OCI-LY7 (cell line): ENCODE measurements at regions not wholly inside any gene's neighbourhood (a gene's known extent, or its start where the extent isn't known, plus 50 kb on each side); places are given as distances from the start of the nearest gene placed in this dataset.

Source experiments
- BruUV-seq: library from RNA; stranded (reverse); fragments of 400-500 nt; replicated peaks from 2 replicates; lab custom pipeline; 2021; lab: Mats Ljungman, UMichigan
- CTCF ChIA-PET: fragments of 300-600 bp; sonication (Branson Sonifier 250); formaldehyde crosslinking; loops from one replicate; lab custom pipeline; 2022; ENCODE audit warnings: antibody characterized with exemption; ENCODE audit not compliant: unreplicated experiment; lab: Charles Lee
- POLR2A ChIA-PET: fragments of 300-600 bp; sonication (Branson Sonifier 250); formaldehyde crosslinking; loops from one replicate; lab custom pipeline; 2022; ENCODE audit warnings: antibody characterized with exemption; lab: Charles Lee
- DNase-seq: peaks from one replicate; pipeline ENCODE4 v3.0.0-alpha.2; 2015; ENCODE audit warnings: low spot score
- H2AFZ ChIP-seq: fragments of 200-600 bp; sonication (generic), shearing (Covaris generic); 2 replicates; pipeline ENCODE4 v1.6.1; 2014; ENCODE audit warnings: mild to moderate bottlenecking, antibody characterized with exemption, low read length, moderate library complexity
- H3K27ac ChIP-seq: fragments of 200-600 bp; sonication (generic); 2 replicates; pipeline ENCODE4 v1.5.1; 2014; ENCODE audit warnings: mixed run types, low read depth, mild to moderate bottlenecking, moderate library complexity, low read length, inconsistent platforms; ENCODE audit not compliant: poor library complexity, severe bottlenecking
- H3K36me3 ChIP-seq: fragments of 200-600 bp; sonication (generic); 2 replicates; pipeline ENCODE4 v1.6.1; 2014; ENCODE audit warnings: mild to moderate bottlenecking, antibody characterized with exemption, low read length, moderate library complexity, mixed read lengths; ENCODE audit not compliant: insufficient read depth
- H3K4me1 ChIP-seq: fragments of 200-600 bp; sonication (generic); 2 replicates; pipeline ENCODE4 v1.5.1; 2014; ENCODE audit warnings: mild to moderate bottlenecking, low read length; ENCODE audit not compliant: insufficient read depth, poor library complexity, severe bottlenecking
- H3K4me2 ChIP-seq: fragments of 200-600 bp; sonication (generic); 2 replicates; pipeline ENCODE4 v1.6.1; 2014; ENCODE audit warnings: mild to moderate bottlenecking, low read length
- H3K4me3 ChIP-seq: fragments of 200-600 bp; sonication (generic); 2 replicates; pipeline ENCODE4 v1.5.1; 2014; ENCODE audit warnings: mild to moderate bottlenecking, low read depth, low read length; ENCODE audit not compliant: poor library complexity, severe bottlenecking
- H3K79me2 ChIP-seq: fragments of 200-600 bp; sonication (generic); 2 replicates; pipeline ENCODE4 v1.6.1; 2016; ENCODE audit warnings: low read depth, mild to moderate bottlenecking, low read length, moderate library complexity, mixed read lengths; ENCODE audit not compliant: insufficient read depth
- H3K9me2 ChIP-seq: fragments of 200-600 bp; sonication (generic); 2 replicates; pipeline ENCODE4 v1.6.1; 2016; ENCODE audit warnings: mild to moderate bottlenecking, low read length, mixed read lengths; ENCODE audit not compliant: insufficient read depth
- H3K9me3 ChIP-seq: fragments of 200-600 bp; sonication (generic); 2 replicates; pipeline ENCODE4 v1.6.1; 2014; ENCODE audit warnings: mild to moderate bottlenecking, mixed run types, low read length, mixed read lengths
- H4K20me1 ChIP-seq: fragments of 200-600 bp; sonication (generic); 2 replicates; pipeline ENCODE4 v1.6.1; 2014; ENCODE audit warnings: mild to moderate bottlenecking, antibody characterized with exemption, low read length, moderate library complexity, mixed read lengths; ENCODE audit not compliant: insufficient read depth
- EZH2phosphoT487 ChIP-seq: fragments of 200-600 bp; sonication (generic); IDR thresholded peaks from 2 replicates; pipeline ENCODE4 v1.6.1; 2018; ENCODE audit warnings: low read depth, borderline replicate concordance, mild to moderate bottlenecking, mixed run types, antibody characterized with exemption, low read length, moderate library complexity, mixed read lengths
- intact Hi-C: fragments of 100-400 bp; cut with micrococcal nuclease; formaldehyde crosslinking; loops from one replicate; pipeline ENCODE4 v1.10.0; 2022; ENCODE audit not compliant: unreplicated experiment
- TF ChIP-seq, protein P1 (sequence below): fragments of 200-600 bp; sonication (generic); conservative IDR thresholded peaks from 2 replicates; pipeline ENCODE4 v1.5.1; 2014; ENCODE audit warnings: mild to moderate bottlenecking, antibody characterized with exemption, low read length, moderate library complexity, mixed read lengths

DNA sequence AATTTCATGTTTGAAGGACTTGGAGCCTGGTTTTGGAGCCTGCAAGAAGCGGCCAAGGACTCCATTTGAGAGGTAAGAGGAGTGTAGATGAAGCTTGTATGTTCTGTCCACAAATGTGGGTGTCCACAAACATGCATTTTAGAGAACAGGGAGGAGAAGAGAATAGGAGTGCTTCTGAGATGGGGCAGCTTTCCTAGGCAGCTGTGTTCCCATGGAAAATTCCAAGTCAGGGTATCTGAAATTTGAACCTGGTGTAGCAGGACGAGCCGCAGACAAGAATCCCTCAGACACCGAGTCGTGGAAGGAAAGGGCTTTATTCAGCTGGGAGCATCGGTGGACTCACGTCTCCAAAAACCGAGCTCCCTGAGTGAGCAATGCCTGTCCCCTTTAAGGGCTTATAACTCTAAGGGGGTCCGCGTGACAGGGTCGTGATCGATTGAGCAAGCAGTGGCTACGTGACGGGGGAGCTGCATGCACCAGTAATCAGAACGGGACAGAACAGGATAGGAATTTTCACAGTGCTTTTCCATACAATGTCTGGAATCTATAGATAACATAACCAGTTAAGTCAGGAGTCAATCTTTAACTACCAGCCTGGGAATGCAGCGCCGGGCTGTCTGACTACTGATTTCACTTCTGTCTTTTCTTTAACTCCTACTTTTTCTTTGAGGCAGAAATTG, 71.4 kb upstream of the WDR72 start:
- Histone ChIP-seq H3K9me2 (no peaks in the 10 kb centered on the region), H3K4me3 (no peak overlapping the region), H2AFZ (no peak overlapping the region), H3K27ac (no peak overlapping the region), H3K9me3 (no peaks in the 10 kb centered on the region), H3K79me2 (no peaks in the 10 kb centered on the region), H3K4me1 (no peaks in the 10 kb centered on the region), H3K36me3 (no peaks in the 10 kb centered on the region), H3K4me2 (no peak overlapping the region), H4K20me1 (no peaks in the 10 kb centered on the region)
- TF ChIP-seq, protein P1, sequence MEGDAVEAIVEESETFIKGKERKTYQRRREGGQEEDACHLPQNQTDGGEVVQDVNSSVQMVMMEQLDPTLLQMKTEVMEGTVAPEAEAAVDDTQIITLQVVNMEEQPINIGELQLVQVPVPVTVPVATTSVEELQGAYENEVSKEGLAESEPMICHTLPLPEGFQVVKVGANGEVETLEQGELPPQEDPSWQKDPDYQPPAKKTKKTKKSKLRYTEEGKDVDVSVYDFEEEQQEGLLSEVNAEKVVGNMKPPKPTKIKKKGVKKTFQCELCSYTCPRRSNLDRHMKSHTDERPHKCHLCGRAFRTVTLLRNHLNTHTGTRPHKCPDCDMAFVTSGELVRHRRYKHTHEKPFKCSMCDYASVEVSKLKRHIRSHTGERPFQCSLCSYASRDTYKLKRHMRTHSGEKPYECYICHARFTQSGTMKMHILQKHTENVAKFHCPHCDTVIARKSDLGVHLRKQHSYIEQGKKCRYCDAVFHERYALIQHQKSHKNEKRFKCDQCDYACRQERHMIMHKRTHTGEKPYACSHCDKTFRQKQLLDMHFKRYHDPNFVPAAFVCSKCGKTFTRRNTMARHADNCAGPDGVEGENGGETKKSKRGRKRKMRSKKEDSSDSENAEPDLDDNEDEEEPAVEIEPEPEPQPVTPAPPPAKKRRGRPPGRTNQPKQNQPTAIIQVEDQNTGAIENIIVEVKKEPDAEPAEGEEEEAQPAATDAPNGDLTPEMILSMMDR, result no peak
- no peak for TF ChIP-seq EZH2phosphoT487
- ChIA-PET POLR2A (interaction anchor here (0.6 kb wide), 1 partner anchor 1505 kb away, joined by 3 read pairs; no protein-coding TSS in a partner anchor), CTCF (no interaction called here)
- intact Hi-C loops, result no loop called here
- no peak for DNase-seq
- BruUV-seq, result no TSS peak

GRCh38 chr15:53829923-53830459, 70.5 kb upstream of the WDR72 start:
- intact Hi-C loops, result no loop called here
- Histone ChIP-seq H3K27ac (no peak overlapping the region), H3K4me3 (no peak overlapping the region), H3K4me1 (no peaks in the 10 kb centered on the region), H3K79me2 (no peaks in the 10 kb centered on the region), H3K9me3 (no peaks in the 10 kb centered on the region), H3K4me2 (no peak overlapping the region), H4K20me1 (no peaks in the 10 kb centered on the region), H2AFZ (no peak overlapping the region), H3K9me2 (no peaks in the 10 kb centered on the region), H3K36me3 (no peaks in the 10 kb centered on the region)
- CTCF ChIA-PET, result no interaction called here
- TF ChIP-seq, protein P1, result no peak
- TF ChIP-seq EZH2phosphoT487, result no peak
- POLR2A ChIA-PET, result interaction anchor here (0.6 to 0.7 kb wide), 3 partner anchors 11 to 1504 kb away, joined by 3 to 8 read pairs (median 4); no protein-coding TSS in a partner anchor
- no TSS peak for BruUV-seq
- DNase-seq, result no peak

- TF ChIP-seq, protein P1, result no peak
- no peak for TF ChIP-seq EZH2phosphoT487
- Histone ChIP-seq H3K27ac (no peak overlapping the region), H4K20me1 (no peaks in the 10 kb centered on the region), H3K9me3 (peaks cover under 1% of the 10 kb centered on the region; the same call in 1 of the 2 replicates), H3K36me3 (no peaks in the 10 kb centered on the region), H3K79me2 (no peaks in the 10 kb centered on the region), H3K4me3 (no peak overlapping the region), H3K4me2 (no peak overlapping the region), H3K4me1 (no peaks in the 10 kb centered on the region), H2AFZ (no peak overlapping the region), H3K9me2 (no peaks in the 10 kb centered on the region)
- intact Hi-C loops, result no loop called here
- no peak for DNase-seq
- CTCF ChIA-PET, result no interaction called here
- BruUV-seq, result no TSS peak
- POLR2A ChIA-PET, result no interaction called here
Measured at GRCh38 chr15:53829471-53829870, 70.0 kb upstream of the WDR72 start.
